Epidermal melanocyte (primary cell): ENCODE measurements at regions not wholly inside any gene's neighbourhood (a gene's known extent, or its start where the extent isn't known, plus 50 kb on each side); places are given as distances from the start of the nearest gene placed in this dataset.
A peak's percentile ranks its signal among the peaks of the same experiment; 100 is the strongest.

Experiments used
- DNase-seq: peaks from one replicate; pipeline ENCODE4 v3.0.0; 2011; ENCODE audit warnings: low spot score; ENCODE audit not compliant: insufficient read length

DNA sequence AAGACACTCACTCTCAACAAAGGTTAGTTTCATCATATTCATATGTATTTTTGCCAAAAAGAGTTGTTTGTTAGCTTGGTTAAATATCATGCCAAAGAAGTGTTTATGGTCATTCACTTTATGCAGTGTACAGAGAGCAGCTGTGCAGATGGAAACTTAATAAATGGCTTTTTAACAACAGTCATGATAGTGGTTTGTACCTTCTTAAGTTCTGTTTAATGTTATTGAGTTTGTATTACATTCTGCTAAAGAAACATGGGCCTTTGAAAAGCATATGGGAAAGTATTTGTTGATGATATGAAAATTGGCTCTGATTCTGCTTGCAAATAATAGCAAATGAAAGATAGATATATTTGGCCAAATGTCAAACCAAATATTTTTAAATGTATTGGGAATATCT lies 607.3 kb downstream of the NCAM2 start:
- DNase-seq, result no peak

DNA sequence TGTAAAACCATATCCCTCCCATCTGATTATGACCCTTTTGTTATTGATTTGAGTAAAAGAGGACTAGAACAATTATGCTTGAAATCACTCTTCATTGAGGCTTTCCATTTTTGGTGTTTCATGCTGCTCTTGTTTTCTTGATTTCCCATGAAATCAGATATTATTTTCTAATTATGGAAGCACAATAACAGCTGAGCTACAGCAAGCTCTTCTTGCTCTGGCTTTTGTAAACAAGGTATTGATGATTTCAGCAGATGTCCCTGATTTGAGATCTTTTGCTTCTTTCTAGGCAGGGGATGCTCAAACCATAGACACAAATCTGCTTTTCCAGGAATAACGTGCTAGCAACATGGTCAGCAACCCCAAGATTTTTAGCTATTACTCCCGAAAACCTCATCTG lies 607.8 kb downstream of the NCAM2 start:
- DNase-seq, result no peak

DNA sequence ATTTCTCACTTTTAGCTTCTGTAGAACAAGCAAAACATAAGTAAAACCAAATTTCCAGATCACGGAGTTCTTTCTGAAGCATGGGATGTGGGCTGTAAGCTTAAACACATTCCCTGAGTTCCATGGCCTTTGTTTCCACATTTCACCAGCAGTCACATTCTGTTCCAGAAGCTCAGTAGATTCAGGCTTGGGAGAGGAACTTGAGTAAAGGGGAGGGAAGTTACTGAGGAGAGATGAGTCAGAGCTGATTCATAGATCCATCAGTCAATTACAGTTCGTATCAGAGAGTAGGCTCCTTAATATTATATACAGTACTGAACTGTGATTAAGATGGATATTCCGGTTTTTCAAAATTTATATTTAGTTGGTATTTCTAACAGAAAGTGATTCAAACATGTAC lies 614.3 kb downstream of the NCAM2 start:
- DNase-seq, result peak; percentile 23

GRCh38 chr21:21614966-21615365 lies 616.8 kb downstream of the NCAM2 start:
- DNase-seq, result no peak

GRCh38 chr21:21622460-21623234 lies 624.4 kb downstream of the NCAM2 start:
- DNase-seq, result no peak

GRCh38 chr21:21624674-21625073 lies 626.5 kb downstream of the NCAM2 start:
- DNase-seq, result no peak

DNA sequence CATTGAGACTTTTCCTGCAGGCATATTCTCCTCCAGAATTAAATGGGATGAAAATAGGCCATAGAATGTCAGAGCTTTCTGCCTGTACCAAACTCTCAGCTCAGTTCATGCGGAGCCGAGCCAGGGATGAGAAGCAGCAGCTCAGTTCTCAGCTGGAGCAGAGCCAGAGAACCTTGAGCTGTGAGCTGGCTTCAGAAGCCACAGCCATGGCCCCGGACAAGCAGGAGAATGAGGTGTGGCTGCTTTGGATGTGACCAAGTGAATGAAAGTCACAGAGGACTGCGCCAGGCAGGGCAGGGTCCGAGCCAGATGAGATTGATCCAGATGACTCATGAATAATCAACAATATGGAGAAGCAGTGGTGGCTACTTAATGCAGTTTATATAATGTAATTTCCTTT lies 633.8 kb downstream of the NCAM2 start:
- DNase-seq, result no peak

DNA sequence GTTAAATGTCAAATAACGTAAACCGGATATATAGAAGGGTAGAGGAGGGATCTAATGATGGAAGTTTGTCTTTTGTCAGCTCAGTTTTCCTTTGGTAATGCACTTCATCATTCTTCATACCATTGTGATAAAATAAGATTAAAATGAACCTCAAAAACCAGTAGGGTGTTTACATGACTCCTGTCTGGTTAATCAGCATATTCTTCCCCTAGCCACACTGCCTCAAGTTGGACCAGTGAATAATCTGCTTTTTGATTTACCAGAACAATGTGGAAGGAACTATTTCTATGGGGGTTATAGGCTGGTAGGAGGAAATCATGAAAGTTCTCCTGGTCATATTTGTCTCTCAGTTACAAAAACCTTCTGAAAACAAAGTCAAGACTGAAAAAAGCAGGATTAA lies 634.7 kb downstream of the NCAM2 start:
- no peak for DNase-seq

DNA sequence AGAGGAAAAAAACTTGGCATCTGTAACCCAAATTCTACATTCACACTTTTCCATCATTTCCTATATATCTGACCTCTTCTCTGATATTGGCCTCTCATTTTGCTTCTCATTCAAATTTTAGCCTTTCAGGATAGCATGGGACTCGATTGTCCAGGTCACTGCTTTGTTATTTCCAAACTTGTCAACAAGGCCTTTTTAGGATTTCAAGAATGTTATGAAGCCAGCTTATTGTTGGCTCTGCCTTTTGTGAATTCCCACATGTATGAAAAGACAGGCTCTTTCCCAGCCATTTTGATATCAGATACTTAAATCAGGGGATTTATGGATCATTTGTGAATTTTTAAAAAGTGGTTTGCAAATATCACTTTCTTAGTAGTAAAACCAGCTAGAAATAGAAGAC lies 663.5 kb downstream of the NCAM2 start:
- no peak for DNase-seq

- no peak for DNase-seq
Measured at GRCh38 chr21:21662776-21663175, 664.6 kb downstream of the NCAM2 start.

- DNase-seq, result no peak
Measured at GRCh38 chr21:21664871-21665270, 666.7 kb downstream of the NCAM2 start.

DNA sequence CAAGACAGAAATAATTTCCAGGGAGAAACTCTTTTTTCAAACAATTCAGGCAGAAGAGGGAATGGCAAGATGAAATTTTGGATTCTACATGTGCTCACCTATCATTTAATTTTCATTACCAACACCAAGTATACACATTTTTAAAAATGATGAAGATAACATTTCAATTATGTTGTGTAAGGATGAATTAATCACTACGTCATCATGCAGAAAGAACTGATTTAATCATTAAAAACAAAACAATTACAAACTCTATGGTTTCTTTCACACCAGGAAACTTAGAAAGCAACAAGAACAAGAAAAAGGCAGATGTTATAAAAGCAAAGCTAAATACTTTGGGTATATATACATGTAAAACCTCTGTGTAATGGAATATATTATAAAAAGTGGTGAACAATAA lies 668.5 kb downstream of the NCAM2 start:
- DNase-seq, result no peak

- no peak for DNase-seq
Measured at GRCh38 chr21:21668198-21668597, 670.0 kb downstream of the NCAM2 start.

DNA sequence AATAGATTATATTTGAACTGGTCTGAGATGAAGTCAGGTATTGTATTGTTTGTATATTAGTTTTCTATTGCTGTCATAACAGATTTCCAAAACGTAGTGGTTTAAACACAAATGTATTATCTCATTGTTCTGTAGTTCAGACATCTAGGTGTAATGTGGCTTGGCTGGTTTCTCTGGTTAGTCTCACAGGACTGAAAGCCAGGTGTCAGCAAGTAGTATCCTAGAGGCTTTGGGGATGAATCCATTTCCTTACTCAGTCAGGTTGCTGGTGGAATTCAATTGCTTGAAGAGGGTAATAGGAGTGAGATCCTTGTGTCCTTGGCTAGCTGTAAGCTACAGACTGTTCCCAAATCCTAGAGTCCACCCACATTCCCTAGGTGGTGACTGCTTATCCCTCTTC lies 675.8 kb downstream of the NCAM2 start:
- no peak for DNase-seq

GRCh38 chr21:21675601-21676000 lies 677.4 kb downstream of the NCAM2 start:
- DNase-seq, result no peak

DNA sequence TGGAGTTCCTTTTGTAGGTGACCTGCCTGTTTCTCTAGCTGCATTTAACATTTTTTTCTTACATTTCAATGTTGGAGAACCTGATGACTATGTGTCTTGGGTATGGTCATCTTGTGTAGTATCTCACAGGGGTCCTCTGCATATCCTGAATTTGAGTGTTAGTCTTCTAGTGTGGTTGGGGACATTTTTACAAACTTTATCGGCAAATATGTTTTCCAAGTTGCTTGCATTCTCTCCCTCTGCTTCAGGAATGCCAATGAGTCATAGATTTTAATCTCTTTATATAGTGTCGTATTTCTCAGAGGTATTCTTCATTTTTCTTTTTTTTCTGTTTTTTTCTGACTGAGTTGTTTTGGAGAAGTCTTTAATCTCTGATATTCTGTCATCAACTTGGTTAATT lies 684.0 kb downstream of the NCAM2 start:
- DNase-seq, result no peak

GRCh38 chr21:21688889-21689288 lies 690.7 kb downstream of the NCAM2 start:
- no peak for DNase-seq

DNA sequence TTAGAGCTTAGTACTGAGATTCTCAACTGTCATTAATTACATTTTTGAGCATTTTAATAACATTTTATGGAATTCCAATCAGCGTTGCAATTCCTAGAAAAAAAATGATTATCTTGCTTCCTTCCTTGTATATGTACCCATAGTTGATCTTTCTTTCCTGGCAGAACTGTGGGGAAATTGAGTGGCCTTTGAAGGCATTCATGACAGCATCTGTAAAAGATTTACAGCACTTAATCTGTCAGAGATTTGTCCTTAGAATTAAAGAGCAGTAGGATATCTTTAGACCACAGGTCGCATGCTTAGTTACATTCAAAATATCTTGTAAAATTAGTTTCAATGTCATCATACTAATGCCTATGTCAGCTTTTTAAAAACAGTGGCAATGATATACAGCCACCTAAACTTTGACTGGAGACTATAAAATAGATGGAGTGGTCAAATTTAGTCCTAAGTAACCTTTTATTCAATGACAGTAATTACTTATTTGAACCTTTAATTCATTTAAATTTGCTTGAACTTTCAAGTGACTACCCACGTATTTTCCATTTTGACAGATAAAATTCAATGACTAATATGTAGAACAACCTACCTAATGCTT lies 692.0 kb downstream of the NCAM2 start:
- no peak for DNase-seq

DNA sequence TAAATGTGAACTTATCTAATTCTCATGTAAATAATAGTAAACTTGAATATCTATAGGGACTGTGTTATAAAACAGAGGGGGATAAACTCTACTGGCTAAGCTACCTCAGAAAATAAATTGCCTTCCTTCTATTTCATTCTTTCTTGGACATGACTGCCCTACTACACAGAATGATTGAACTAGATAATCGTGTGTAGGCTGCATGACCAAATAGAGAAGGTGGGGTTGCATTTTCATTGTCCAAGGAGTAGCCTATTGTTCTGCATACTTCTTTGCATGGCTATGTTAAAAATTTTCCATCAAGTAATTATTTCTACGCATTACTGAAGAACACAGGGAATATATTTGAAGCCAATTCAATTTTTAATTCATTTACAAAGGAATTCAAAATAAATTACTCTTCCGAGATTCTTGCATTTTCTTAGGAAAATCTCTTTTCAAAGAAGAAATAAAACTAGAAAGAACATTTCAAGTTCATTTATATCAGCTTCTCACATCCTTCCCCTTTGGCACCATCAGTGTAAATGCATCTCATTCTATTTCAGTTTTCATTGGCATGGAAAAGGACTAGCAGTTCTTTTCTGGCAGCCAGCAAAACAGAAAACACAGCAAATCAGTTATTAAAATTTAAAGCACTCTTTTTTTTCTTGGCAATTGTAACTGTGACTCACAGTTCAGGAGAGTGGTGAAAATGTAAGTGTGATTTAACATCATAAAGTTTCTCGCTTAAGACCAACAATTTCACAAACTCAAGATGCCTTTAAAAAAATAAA lies 714.7 kb downstream of the NCAM2 start:
- DNase-seq, result no peak

GRCh38 chr21:21713651-21714180 lies 715.5 kb downstream of the NCAM2 start:
- DNase-seq, result no peak

DNA sequence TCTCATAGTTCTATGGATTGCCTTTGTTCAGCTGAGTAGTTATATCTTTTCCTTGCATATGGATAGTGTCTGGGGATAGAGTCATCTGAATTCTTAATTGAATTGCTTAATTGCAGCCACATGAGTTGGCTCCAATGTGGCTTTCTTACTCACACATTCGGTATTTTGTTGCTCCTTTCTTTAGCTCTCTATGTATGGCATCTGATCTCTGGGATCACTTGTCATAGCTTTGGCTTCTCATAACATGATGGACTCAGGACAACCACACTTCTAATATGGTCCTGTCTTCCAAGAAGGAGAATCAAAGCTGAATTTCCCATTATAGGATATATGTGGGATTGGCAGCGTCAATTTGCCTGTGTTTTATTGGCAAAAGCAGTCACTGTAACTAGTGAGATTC lies 716.2 kb downstream of the NCAM2 start:
- DNase-seq, result no peak

DNA sequence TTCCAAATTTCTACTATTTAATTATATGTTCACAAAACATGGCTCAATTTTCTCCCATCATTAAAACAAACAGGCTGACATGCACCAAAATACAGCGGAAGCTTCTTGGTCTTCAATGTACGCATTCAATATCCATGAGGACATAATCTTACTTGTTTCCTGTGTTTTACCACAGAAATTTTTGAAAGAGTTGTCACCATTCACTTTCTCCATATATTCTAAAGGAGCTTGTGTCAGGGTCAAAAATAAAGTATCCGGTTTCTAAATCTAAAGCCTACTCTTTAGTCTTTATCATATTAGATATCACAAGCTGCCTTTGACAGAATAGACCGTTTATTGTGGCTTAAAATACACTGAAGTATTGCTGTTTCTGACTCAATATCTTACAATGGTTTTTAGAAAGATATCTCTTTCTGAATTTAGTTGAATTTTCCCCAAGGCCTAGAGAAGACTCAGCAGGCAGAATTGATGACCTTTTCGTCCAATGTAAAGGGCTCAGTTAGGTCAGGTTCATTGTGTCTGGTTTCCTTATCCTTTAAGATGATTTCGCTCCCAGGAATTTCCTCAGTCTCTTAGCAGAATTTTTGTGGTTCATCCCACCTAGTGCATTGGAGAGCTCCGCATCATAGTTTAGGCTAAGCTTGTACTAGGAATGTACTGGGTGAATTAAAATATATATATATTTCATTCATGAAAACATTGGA lies 717.2 kb downstream of the NCAM2 start:
- DNase-seq, result no peak
